ENCODE measurements at regions not wholly inside any gene's neighbourhood (a gene's known extent, or its start where the extent isn't known, plus 50 kb on each side); places are given as distances from the start of the nearest gene placed in this dataset.

DNA sequence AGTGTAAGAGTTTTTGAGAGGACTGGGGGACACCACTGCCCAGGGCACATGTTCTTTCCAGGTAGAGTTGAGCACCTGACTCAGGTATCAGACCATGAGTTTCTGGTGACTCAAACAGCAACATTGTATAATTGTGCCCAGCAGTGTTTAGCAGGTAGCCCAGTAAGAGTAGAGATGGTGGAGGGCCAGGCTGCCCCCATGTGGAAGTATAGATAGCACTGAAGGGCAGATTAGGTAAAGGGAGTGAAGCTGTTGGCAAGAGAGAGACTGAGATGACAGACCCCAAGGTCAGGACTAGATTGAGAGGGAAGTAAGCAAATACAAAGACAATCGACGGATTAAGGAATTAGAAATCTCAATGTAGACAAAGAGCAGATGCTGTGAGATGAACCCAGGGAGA is 74.6 kb downstream of the TRIM42 start:
- no peak for DNase-seq
- Mint-ChIP-seq H3K4me3 (no peak overlapping the region), H3K9me3 (no peaks in the 10 kb centered on the region), H3K36me3 (ENCODE audit: low read depth) (no peaks in the 10 kb centered on the region), H3K4me1 (peaks cover 7% of the 10 kb centered on the region), H3K27ac (peak overlapping the region; percentile 40), H3K27me3 (ENCODE audit: low read depth, poor library complexity) (peaks cover 33% of the 10 kb centered on the region)
- TF ChIP-seq, protein P1, sequence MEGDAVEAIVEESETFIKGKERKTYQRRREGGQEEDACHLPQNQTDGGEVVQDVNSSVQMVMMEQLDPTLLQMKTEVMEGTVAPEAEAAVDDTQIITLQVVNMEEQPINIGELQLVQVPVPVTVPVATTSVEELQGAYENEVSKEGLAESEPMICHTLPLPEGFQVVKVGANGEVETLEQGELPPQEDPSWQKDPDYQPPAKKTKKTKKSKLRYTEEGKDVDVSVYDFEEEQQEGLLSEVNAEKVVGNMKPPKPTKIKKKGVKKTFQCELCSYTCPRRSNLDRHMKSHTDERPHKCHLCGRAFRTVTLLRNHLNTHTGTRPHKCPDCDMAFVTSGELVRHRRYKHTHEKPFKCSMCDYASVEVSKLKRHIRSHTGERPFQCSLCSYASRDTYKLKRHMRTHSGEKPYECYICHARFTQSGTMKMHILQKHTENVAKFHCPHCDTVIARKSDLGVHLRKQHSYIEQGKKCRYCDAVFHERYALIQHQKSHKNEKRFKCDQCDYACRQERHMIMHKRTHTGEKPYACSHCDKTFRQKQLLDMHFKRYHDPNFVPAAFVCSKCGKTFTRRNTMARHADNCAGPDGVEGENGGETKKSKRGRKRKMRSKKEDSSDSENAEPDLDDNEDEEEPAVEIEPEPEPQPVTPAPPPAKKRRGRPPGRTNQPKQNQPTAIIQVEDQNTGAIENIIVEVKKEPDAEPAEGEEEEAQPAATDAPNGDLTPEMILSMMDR (IDR thresholded peaks at IDR 0.05), result no peak

DNA sequence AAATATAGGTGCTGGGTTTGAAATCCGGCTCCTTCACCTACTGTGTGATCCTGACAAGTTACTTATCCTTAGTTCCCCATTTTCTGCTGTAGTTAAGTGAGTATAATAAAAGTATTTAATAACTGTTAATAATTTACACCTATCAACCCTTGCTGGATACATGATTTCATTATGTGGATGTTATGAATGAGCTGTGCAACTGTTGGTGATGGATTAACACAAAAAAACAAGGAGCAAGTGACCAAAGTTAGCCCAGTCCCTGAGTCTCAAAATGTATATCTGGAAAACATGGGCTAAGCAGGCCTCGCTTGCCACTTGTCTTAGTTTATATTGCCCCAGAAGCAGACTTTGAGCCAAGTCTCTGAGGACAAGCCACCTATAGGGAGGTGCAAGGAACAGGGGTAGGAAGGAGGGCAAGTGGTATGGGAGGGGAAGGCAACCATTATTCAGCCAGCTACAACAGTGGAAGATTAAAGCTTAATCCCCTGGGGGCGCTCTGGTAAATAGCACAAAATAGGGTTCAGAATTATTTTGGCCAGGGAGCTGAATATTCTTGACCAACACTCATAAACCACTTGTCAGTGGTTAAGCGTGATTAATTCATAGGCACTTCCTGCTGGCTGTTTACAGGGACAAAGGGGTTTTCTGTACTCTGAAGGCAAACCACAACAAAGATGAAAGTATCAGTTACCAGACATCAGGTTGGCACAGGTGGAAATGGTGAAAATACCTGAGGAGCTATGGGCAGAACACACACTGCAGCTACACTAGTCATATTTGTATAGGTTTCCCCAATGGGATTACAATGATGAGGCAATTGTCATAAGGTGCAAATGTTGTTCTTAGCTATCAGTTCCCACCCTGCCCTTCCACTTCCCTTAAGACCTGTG is 76.2 kb downstream of the TRIM42 start:
- Mint-ChIP-seq H3K27me3 (ENCODE audit: low read depth, poor library complexity) (peaks cover 26% of the 10 kb centered on the region), H3K36me3 (ENCODE audit: low read depth) (no peaks in the 10 kb centered on the region), H3K27ac (no peak overlapping the region), H3K4me3 (no peak overlapping the region), H3K4me1 (peaks cover 7% of the 10 kb centered on the region), H3K9me3 (no peaks in the 10 kb centered on the region)
- TF ChIP-seq, protein P1 (IDR thresholded peaks at IDR 0.05), result no peak
- no peak for DNase-seq

DNA sequence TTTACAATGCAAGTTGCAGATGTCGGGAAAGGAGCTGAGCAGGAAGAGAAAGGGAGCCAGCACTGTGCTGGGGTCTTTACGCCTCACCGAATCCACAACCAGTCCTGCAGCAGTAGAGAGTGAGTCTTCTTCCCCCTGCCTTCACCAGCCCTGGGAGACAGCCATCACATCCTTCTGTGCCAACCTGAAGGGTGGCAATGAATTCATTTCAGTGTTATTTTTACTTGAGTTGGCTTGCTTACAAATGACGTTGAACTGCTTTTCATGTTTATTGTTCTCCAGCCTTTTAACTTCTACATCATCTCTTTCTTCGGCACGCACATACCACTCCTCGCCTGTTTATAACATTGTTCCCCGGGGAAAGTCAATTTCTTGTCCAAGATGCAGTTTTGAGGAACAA is 77.1 kb downstream of the TRIM42 start:
- peaks cover 8% of the 10 kb centered on the region for H3K4me1 Mint-ChIP-seq
- TF ChIP-seq, protein P1 (IDR thresholded peaks at IDR 0.05), result no peak
- H3K4me3 Mint-ChIP-seq, result no peak overlapping the region
- no peak for DNase-seq
- H3K9me3 Mint-ChIP-seq, result no peaks in the 10 kb centered on the region
- H3K27ac Mint-ChIP-seq, result no peak overlapping the region
- H3K36me3 Mint-ChIP-seq (ENCODE audit: low read depth), result no peaks in the 10 kb centered on the region
- peaks cover 18% of the 10 kb centered on the region for H3K27me3 Mint-ChIP-seq (ENCODE audit: low read depth, poor library complexity)

DNA sequence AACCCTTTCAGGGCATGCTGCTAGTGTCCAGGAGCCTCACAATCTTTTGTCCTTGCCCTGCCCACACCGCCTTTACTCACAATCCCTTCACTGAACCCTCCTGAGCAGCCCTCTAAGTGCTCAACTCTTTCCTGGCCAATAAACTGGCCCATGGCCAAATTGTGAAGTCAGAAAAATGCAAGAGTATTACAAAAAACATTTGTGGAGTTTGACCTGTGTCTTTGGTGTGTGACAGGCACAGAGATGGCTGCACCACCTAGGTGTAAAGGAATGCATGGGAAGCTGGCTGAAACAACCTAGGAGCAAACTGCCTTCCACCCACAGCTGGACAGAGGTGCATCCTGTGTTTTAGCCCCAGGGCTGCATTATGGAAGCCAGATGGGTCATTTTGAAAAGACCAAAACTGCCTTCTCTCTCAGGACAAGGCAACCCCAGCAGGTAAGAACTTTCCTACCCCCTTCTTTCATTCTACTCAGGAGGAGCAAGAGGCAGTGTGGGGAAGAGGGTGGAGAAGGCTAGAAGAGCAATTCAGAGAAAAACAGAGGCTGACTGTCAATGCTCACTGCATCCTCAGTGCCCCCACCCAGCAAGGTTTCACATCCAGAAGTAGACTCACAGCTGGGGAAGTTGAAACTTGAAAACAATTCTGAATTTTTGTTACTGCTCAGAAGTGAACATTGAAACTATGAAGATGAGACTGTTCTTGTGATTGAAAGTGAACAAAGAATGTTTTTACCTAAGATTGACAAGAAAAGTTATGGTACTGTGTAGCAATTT is 78.6 kb downstream of the TRIM42 start:
- Mint-ChIP-seq H3K9me3 (no peaks in the 10 kb centered on the region), H3K4me3 (no peak overlapping the region), H3K27ac (no peak overlapping the region), H3K27me3 (ENCODE audit: low read depth, poor library complexity) (peaks cover 9% of the 10 kb centered on the region), H3K4me1 (peaks cover 23% of the 10 kb centered on the region), H3K36me3 (ENCODE audit: low read depth) (no peaks in the 10 kb centered on the region)
- TF ChIP-seq, protein P1 (IDR thresholded peaks at IDR 0.05), result no peak
- DNase-seq, result no peak

DNA sequence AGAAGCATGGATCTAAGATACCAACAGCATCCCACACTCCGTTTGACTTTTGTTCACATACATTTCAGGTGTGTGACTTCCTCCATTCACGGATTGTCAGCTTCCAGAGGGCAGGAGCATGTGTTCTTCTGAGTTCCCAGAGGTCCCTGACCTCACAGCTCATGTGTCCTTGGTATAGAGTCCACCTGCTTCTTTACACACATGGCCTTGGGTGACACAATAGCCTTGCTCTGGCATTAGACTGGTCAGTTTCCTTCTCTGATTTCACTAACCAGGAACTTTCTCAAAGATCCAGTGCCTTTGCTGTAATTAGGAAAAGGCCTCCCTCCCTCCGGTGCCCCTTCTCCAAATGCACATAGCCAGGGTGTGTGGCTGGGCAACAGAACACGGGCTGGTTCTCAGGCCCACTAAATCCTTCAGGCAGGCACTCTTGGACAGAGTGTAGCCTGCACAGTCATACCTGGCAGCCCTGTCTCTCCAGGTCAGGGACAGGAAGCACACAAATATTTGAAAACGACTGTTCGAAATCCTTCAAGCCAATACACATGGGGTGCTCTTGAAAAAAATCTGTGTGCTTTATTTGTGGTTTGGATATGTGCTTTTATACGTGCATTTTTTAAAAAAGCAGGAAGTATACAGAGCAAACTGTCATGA is 81.1 kb downstream of the TRIM42 start:
- Mint-ChIP-seq H3K27ac (no peak overlapping the region), H3K27me3 (ENCODE audit: low read depth, poor library complexity) (no peaks in the 10 kb centered on the region), H3K4me3 (no peak overlapping the region), H3K4me1 (peaks cover 31% of the 10 kb centered on the region), H3K9me3 (no peaks in the 10 kb centered on the region), H3K36me3 (ENCODE audit: low read depth) (no peaks in the 10 kb centered on the region)
- DNase-seq, result no peak
- TF ChIP-seq, protein P1 (IDR thresholded peaks at IDR 0.05), result no peak
